IMR-90 (cell line): ENCODE measurements at regions not wholly inside any gene's neighbourhood (a gene's known extent, or its start where the extent isn't known, plus 50 kb on each side); places are given as distances from the start of the nearest gene placed in this dataset.

Experiments used
- ATAC-seq: fragments of 200-7000 bp; cut with Tn5 transposase; 2 replicates; pipeline ENCODE4 v1.9.1; 2020; ENCODE audit warnings: low read depth, mild to moderate bottlenecking, moderate library complexity
- BruUV-seq: library from RNA; stranded (reverse); fragments of 400-500 nt; replicated peaks from 2 replicates; lab custom pipeline; 2021; lab: Mats Ljungman, UMichigan
- CTCF ChIA-PET: fragments of 300-600 bp; formaldehyde crosslinking; extraction: SDS; loops from one replicate; lab custom pipeline; 2021; ENCODE audit warnings: antibody characterized with exemption; lab: Yijun Ruan, JAX
- POLR2A ChIA-PET: fragments of 300-600 bp; sonication (Branson Sonifier 250); formaldehyde crosslinking; loops from one replicate; lab custom pipeline; 2022; ENCODE audit warnings: antibody characterized with exemption; ENCODE audit not compliant: unreplicated experiment; lab: Charles Lee
- DNase-seq: peaks from one replicate; pipeline ENCODE4 v3.0.0; 2013
- H2AFZ ChIP-seq: replicated peaks from 2 replicates; pipeline ENCODE3; 2013; ENCODE audit warnings: low read length, mild to moderate bottlenecking; ENCODE audit not compliant: poor library complexity
- H2AK5ac ChIP-seq: 2 replicates; pipeline ENCODE4 v1.6.1; 2013; ENCODE audit warnings: low read depth, low read length, inconsistent platforms
- H2AK9ac ChIP-seq: replicated peaks from 2 replicates; pipeline ENCODE3; 2013; ENCODE audit warnings: mild to moderate bottlenecking, low read depth, low read length, moderate library complexity; ENCODE audit not compliant: poor library complexity
- H2BK120ac ChIP-seq: 2 replicates; pipeline ENCODE4 v1.6.1; 2013; ENCODE audit warnings: low read depth, low read length, inconsistent platforms
- H2BK15ac ChIP-seq: 3 replicates; pipeline ENCODE4 v1.6.1; 2013; ENCODE audit warnings: low read depth, low read length, inconsistent platforms
- H2BK20ac ChIP-seq: 2 replicates; pipeline ENCODE4 v1.6.1; 2013; ENCODE audit warnings: low read depth, mild to moderate bottlenecking, inconsistent platforms, low read length, moderate library complexity
- H2BK5ac ChIP-seq: 2 replicates; pipeline ENCODE4 v1.6.1; 2013; ENCODE audit warnings: mild to moderate bottlenecking, low read depth, low read length, inconsistent platforms; ENCODE audit not compliant: poor library complexity, severe bottlenecking
- H3K14ac ChIP-seq: replicated peaks from 2 replicates; pipeline ENCODE4 v1.6.1; 2013; ENCODE audit warnings: low read depth, low read length, inconsistent platforms
- H3K18ac ChIP-seq: 2 replicates; pipeline ENCODE4 v1.6.1; 2013; ENCODE audit warnings: low read depth, low read length, control low read depth
- H3K23ac ChIP-seq: 2 replicates; pipeline ENCODE4 v1.6.1; 2013; ENCODE audit warnings: low read depth, low read length, inconsistent platforms
- H3K27ac ChIP-seq: 2 replicates; pipeline ENCODE4 v1.5.1; 2013; ENCODE audit warnings: mild to moderate bottlenecking, control low read depth, low read length; ENCODE audit not compliant: insufficient read depth
- H3K27me3 ChIP-seq: 2 replicates; pipeline ENCODE4 v1.6.1; 2013; ENCODE audit warnings: low read length; ENCODE audit not compliant: control insufficient read depth, insufficient read depth
- H3K36me3 ChIP-seq: 2 replicates; pipeline ENCODE4 v1.6.1; 2013; ENCODE audit warnings: low read length, mixed read lengths; ENCODE audit not compliant: control insufficient read depth, insufficient read depth
- H3K4ac ChIP-seq: 2 replicates; pipeline ENCODE4 v1.6.1; 2013; ENCODE audit warnings: low read depth, low read length, inconsistent platforms
- H3K4me1 ChIP-seq: 2 replicates; pipeline ENCODE4 v1.6.1; 2013; ENCODE audit warnings: low read length, mixed read lengths; ENCODE audit not compliant: control insufficient read depth, insufficient read depth
- H3K4me2 ChIP-seq: 2 replicates; pipeline ENCODE4 v1.6.1; 2013; ENCODE audit warnings: low read depth, mild to moderate bottlenecking, control low read depth, low read length, moderate library complexity
- H3K4me3 ChIP-seq: 2 replicates; pipeline ENCODE4 v1.5.1; 2013; ENCODE audit warnings: low read depth, mild to moderate bottlenecking, control low read depth, low read length, moderate library complexity; ENCODE audit not compliant: insufficient read depth
- H3K56ac ChIP-seq: 2 replicates; pipeline ENCODE4 v1.6.1; 2013; ENCODE audit warnings: low read length, inconsistent platforms; ENCODE audit not compliant: insufficient read depth; ENCODE audit errors: extremely low read depth
- H3K79me1 ChIP-seq, 2 experiments: 2 replicates each; pipeline ENCODE4 v1.6.1; 2013; ENCODE audit warnings: low read length in 2 of 2, inconsistent platforms in 1 of 2, low read depth in 1 of 2
- H3K9ac ChIP-seq: 2 replicates; pipeline ENCODE4 v1.6.1; 2013; ENCODE audit warnings: low read depth, low read length, control low read depth
- H3K9me1 ChIP-seq: 2 replicates; pipeline ENCODE4 v1.6.1; 2013; ENCODE audit warnings: low read length, inconsistent platforms; ENCODE audit not compliant: insufficient read depth
- H3K9me3 ChIP-seq: 2 replicates; pipeline ENCODE4 v1.6.1; 2013; ENCODE audit warnings: low read length; ENCODE audit not compliant: control insufficient read depth, insufficient read depth
- H4K20me1 ChIP-seq: 2 replicates; pipeline ENCODE4 v1.6.1; 2013; ENCODE audit warnings: low read length, inconsistent platforms; ENCODE audit not compliant: insufficient read depth
- H4K5ac ChIP-seq: 2 replicates; pipeline ENCODE4 v1.6.1; 2013; ENCODE audit warnings: mild to moderate bottlenecking, low read depth, low read length, control low read depth
- H4K8ac ChIP-seq, 2 experiments: 2 replicates each; pipeline ENCODE4 v1.6.1; 2013; ENCODE audit warnings: low read depth in 2 of 2, low read length in 2 of 2, control low read depth in 1 of 2, inconsistent platforms in 1 of 2
- H4K91ac ChIP-seq: 2 replicates; pipeline ENCODE4 v1.6.1; 2013; ENCODE audit warnings: low read depth, low read length, inconsistent platforms; ENCODE audit not compliant: insufficient read depth
- BHLHE40 ChIP-seq: fragments of 150-350 bp; IDR thresholded peaks from 2 replicates; pipeline ENCODE4 v1.6.1; 2016; ENCODE audit warnings: mild to moderate bottlenecking, low read depth, low read length
- CEBPB ChIP-seq: IDR thresholded peaks from 2 replicates; pipeline ENCODE4 v1.6.1; 2012; ENCODE audit warnings: low read depth, low read length, improper control_type of control experiment
- CHD1 ChIP-seq: IDR thresholded peaks from 2 replicates; pipeline ENCODE4 v1.6.1; 2012; ENCODE audit warnings: low read depth, low read length, improper control_type of control experiment
- FOS ChIP-seq: fragments of 150-350 bp; IDR thresholded peaks from 2 replicates; pipeline ENCODE4 v1.6.1; 2016; ENCODE audit warnings: low read depth, low read length
- MAFK ChIP-seq: IDR thresholded peaks from 2 replicates; pipeline ENCODE4 v1.6.1; 2012; ENCODE audit warnings: low read depth, low read length, improper control_type of control experiment
- MAZ ChIP-seq: IDR thresholded peaks from 2 replicates; pipeline ENCODE4 v1.6.1; 2012; ENCODE audit warnings: low read depth, mild to moderate bottlenecking, low read length, improper control_type of control experiment, moderate library complexity, borderline replicate concordance
- MXI1 ChIP-seq: IDR thresholded peaks from 2 replicates; pipeline ENCODE4 v1.6.1; 2012; ENCODE audit warnings: low read depth, mild to moderate bottlenecking, low read length, moderate library complexity, borderline replicate concordance
- NFE2L2 ChIP-seq: fragments of 150-350 bp; IDR thresholded peaks from 2 replicates; pipeline ENCODE4 v1.6.1; 2016; ENCODE audit warnings: low read depth, mild to moderate bottlenecking, low read length
- RAD21 ChIP-seq: IDR thresholded peaks from 2 replicates; pipeline ENCODE4 v1.6.1; 2012; ENCODE audit warnings: low read length, improper control_type of control experiment
- RFX5 ChIP-seq: IDR thresholded peaks from 2 replicates; pipeline ENCODE4 v1.8.0; 2012; ENCODE audit warnings: low read depth, mild to moderate bottlenecking, low read length, moderate library complexity
- WGBS, 2 experiments: methylation state at CpG; one replicate each; pipeline versions ENCODE4 v1.1.5 to v1.1.7; 2013; ENCODE audit warnings: missing lambda C conversion rate in 2 of 2; ENCODE audit not compliant: insufficient read length in 1 of 2; ENCODE audit errors: extremely low coverage in 2 of 2; 5-methylcytosine and 5-hydroxymethylcytosine counted together
- dilution Hi-C: fragments of 300-500 bp; cut with HindIII; formaldehyde crosslinking; loops from one replicate; pipeline ENCODE4 v1.14.3; 2018; ENCODE audit warnings: low sequenced_read_pairs; ENCODE audit not compliant: unreplicated experiment
- in situ Hi-C: fragments of 300-500 bp; cut with MboI; formaldehyde crosslinking; loops from 3 replicates; pipeline ENCODE4 v1.14.3; 2019; ENCODE audit warnings: low sequenced_read_pairs, inconsistent platforms, mixed read lengths
- intact Hi-C: fragments of 100-400 bp; cut with micrococcal nuclease; formaldehyde crosslinking; loops from 2 replicates; pipeline ENCODE4 v1.10.0; 2022
- TF ChIP-seq, protein P1 (sequence below): fragments of 150-350 bp; IDR thresholded peaks from 2 replicates; pipeline ENCODE4 v1.6.1; 2016; ENCODE audit warnings: low read depth, mild to moderate bottlenecking, low read length, moderate library complexity, borderline replicate concordance
- TF ChIP-seq, protein P2 (sequence below): fragments of 150-350 bp; IDR thresholded peaks from 2 replicates; pipeline ENCODE4 v1.6.1; 2017; ENCODE audit warnings: mild to moderate bottlenecking, antibody characterized with exemption, low read length, low read depth
- TF ChIP-seq, protein P3 (sequence below): conservative IDR thresholded peaks from 2 replicates; pipeline ENCODE4 v1.5.1; 2012; ENCODE audit warnings: mild to moderate bottlenecking, low read depth, low read length, improper control_type of control experiment

- H4K20me1 ChIP-seq = no peaks in the 10 kb centered on the region
- no peak overlapping the region for H3K4me2 ChIP-seq
- no peak overlapping the region for H3K56ac ChIP-seq
- H2AK5ac ChIP-seq = no peak overlapping the region
- H3K4me1 ChIP-seq = no peaks in the 10 kb centered on the region
- H2AK9ac ChIP-seq = no peak overlapping the region
- no peak overlapping the region for H3K18ac ChIP-seq
- dilution Hi-C loops (no loop called here), intact Hi-C loops (no loop called here), in situ Hi-C loops (no loop called here)
- H3K14ac ChIP-seq = no peak overlapping the region
- WGBS, 2 experiments = no CpG with 5 or more reads among the region's 5 CpGs
- no peak overlapping the region for H3K4ac ChIP-seq
- no peak overlapping the region for H4K5ac ChIP-seq
- ChIA-PET CTCF (no interaction called here), POLR2A (no interaction called here)
- no TSS peak for BruUV-seq
- H3K9me3 ChIP-seq = peaks cover 3% of the 10 kb centered on the region
- no peak overlapping the region for H3K27ac ChIP-seq
- H3K36me3 ChIP-seq = no peaks in the 10 kb centered on the region
- no peak overlapping the region for H2BK20ac ChIP-seq
- ATAC-seq = no peak
- H2BK120ac ChIP-seq = no peak overlapping the region
- DNase-seq = no peak
- H3K9ac ChIP-seq = no peak overlapping the region
- TF ChIP-seq CEBPB (no peak), NFE2L2 (no peak), RFX5 (no peak), FOS (no peak), MAFK (no peak), MXI1 (no peak), CHD1 (no peak), RAD21 (no peak), BHLHE40 (no peak), MAZ (no peak)
- TF ChIP-seq, protein P1, sequence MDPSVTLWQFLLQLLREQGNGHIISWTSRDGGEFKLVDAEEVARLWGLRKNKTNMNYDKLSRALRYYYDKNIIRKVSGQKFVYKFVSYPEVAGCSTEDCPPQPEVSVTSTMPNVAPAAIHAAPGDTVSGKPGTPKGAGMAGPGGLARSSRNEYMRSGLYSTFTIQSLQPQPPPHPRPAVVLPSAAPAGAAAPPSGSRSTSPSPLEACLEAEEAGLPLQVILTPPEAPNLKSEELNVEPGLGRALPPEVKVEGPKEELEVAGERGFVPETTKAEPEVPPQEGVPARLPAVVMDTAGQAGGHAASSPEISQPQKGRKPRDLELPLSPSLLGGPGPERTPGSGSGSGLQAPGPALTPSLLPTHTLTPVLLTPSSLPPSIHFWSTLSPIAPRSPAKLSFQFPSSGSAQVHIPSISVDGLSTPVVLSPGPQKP = no peak
- TF ChIP-seq, protein P2, sequence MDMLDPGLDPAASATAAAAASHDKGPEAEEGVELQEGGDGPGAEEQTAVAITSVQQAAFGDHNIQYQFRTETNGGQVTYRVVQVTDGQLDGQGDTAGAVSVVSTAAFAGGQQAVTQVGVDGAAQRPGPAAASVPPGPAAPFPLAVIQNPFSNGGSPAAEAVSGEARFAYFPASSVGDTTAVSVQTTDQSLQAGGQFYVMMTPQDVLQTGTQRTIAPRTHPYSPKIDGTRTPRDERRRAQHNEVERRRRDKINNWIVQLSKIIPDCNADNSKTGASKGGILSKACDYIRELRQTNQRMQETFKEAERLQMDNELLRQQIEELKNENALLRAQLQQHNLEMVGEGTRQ = no peak
- TF ChIP-seq, protein P3, sequence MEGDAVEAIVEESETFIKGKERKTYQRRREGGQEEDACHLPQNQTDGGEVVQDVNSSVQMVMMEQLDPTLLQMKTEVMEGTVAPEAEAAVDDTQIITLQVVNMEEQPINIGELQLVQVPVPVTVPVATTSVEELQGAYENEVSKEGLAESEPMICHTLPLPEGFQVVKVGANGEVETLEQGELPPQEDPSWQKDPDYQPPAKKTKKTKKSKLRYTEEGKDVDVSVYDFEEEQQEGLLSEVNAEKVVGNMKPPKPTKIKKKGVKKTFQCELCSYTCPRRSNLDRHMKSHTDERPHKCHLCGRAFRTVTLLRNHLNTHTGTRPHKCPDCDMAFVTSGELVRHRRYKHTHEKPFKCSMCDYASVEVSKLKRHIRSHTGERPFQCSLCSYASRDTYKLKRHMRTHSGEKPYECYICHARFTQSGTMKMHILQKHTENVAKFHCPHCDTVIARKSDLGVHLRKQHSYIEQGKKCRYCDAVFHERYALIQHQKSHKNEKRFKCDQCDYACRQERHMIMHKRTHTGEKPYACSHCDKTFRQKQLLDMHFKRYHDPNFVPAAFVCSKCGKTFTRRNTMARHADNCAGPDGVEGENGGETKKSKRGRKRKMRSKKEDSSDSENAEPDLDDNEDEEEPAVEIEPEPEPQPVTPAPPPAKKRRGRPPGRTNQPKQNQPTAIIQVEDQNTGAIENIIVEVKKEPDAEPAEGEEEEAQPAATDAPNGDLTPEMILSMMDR = no peak
- no peak overlapping the region for H4K8ac ChIP-seq
- no peak overlapping the region for H4K91ac ChIP-seq
- H3K9me1 ChIP-seq = no peaks in the 10 kb centered on the region
- H3K79me1 ChIP-seq = no peaks in the 10 kb centered on the region
- no peak overlapping the region for H2BK5ac ChIP-seq
- no peak overlapping the region for H3K23ac ChIP-seq
- no peaks in the 10 kb centered on the region for H3K27me3 ChIP-seq
- H3K4me3 ChIP-seq = no peak overlapping the region
- H2AFZ ChIP-seq = no peak overlapping the region
- no peak overlapping the region for H2BK15ac ChIP-seq
These were observed 603.0 kb upstream of the CDH8 start for GRCh38 chr16:62638964-62639870.
